ENCODE measurements at regions not wholly inside any gene's neighbourhood (a gene's known extent, or its start where the extent isn't known, plus 50 kb on each side); places are given as distances from the start of the nearest gene placed in this dataset.

GRCh38 chr7:10672186-10672585 is 301.5 kb upstream of the PHF14 start:
- H3K4me3 ChIP-seq (ENCODE audit: low read depth, low read length) = no peak overlapping the region
- no peaks in the 10 kb centered on the region for H3K27me3 ChIP-seq (ENCODE audit: control insufficient read depth, insufficient read depth, low read length)
- H3K9me3 ChIP-seq (ENCODE audit: control insufficient read depth, insufficient read depth, low read length) = peaks cover 11% of the 10 kb centered on the region
- no peak for TF ChIP-seq CTCF (IDR thresholded peaks at IDR 0.05; ENCODE audit: low read depth, low read length)
- ChIA-PET POLR2A (no interaction called here), CTCF (no interaction called here)
- no peak overlapping the region for H3K27ac ChIP-seq (ENCODE audit: low read depth, low read length)
- DNase-seq (ENCODE audit: low read depth, low spot score) = no peak

GRCh38 chr7:10677211-10677610 is 296.5 kb upstream of the PHF14 start:
- TF ChIP-seq CTCF (IDR thresholded peaks at IDR 0.05; ENCODE audit: low read depth, low read length) = no peak
- Histone ChIP-seq H3K9me3 (ENCODE audit: control insufficient read depth, insufficient read depth, low read length) (peaks cover 7% of the 10 kb centered on the region), H3K4me3 (ENCODE audit: low read depth, low read length) (no peak overlapping the region), H3K27ac (ENCODE audit: low read depth, low read length) (no peak overlapping the region), H3K27me3 (ENCODE audit: control insufficient read depth, insufficient read depth, low read length) (no peaks in the 10 kb centered on the region)
- ChIA-PET POLR2A (no interaction called here), CTCF (no interaction called here)
- DNase-seq (ENCODE audit: low read depth, low spot score) = no peak

- no peak for TF ChIP-seq CTCF (IDR thresholded peaks at IDR 0.05; ENCODE audit: low read depth, low read length)
- DNase-seq (ENCODE audit: low read depth, low spot score) = no peak
- ChIA-PET POLR2A (no interaction called here), CTCF (no interaction called here)
- Histone ChIP-seq H3K27ac (ENCODE audit: low read depth, low read length) (no peak overlapping the region), H3K4me3 (ENCODE audit: low read depth, low read length) (no peak overlapping the region), H3K9me3 (ENCODE audit: control insufficient read depth, insufficient read depth, low read length) (peaks cover 3% of the 10 kb centered on the region; the same call in 1 of the 2 replicates), H3K27me3 (ENCODE audit: control insufficient read depth, insufficient read depth, low read length) (no peaks in the 10 kb centered on the region)
Measured at GRCh38 chr7:10677668-10678232, 295.9 kb upstream of the PHF14 start.

- H3K4me3 ChIP-seq (ENCODE audit: low read depth, low read length) = no peak overlapping the region
- H3K27ac ChIP-seq (ENCODE audit: low read depth, low read length) = no peak overlapping the region
- POLR2A ChIA-PET = no interaction called here
- CTCF ChIA-PET = no interaction called here
- peaks cover 12% of the 10 kb centered on the region; the same call in 1 of the 2 replicates for H3K9me3 ChIP-seq (ENCODE audit: control insufficient read depth, insufficient read depth, low read length)
- no peaks in the 10 kb centered on the region for H3K27me3 ChIP-seq (ENCODE audit: control insufficient read depth, insufficient read depth, low read length)
- no peak for DNase-seq (ENCODE audit: low read depth, low spot score)
- TF ChIP-seq CTCF (IDR thresholded peaks at IDR 0.05; ENCODE audit: low read depth, low read length) = no peak
Measured at GRCh38 chr7:10684606-10685005, 289.1 kb upstream of the PHF14 start.

- ChIA-PET CTCF (no interaction called here), POLR2A (no interaction called here)
- no peak overlapping the region for H3K27ac ChIP-seq (ENCODE audit: low read depth, low read length)
- no peaks in the 10 kb centered on the region for H3K27me3 ChIP-seq (ENCODE audit: control insufficient read depth, insufficient read depth, low read length)
- H3K9me3 ChIP-seq (ENCODE audit: control insufficient read depth, insufficient read depth, low read length) = peaks cover 12% of the 10 kb centered on the region; the same call in 1 of the 2 replicates
- no peak for DNase-seq (ENCODE audit: low read depth, low spot score)
- no peak for TF ChIP-seq CTCF (IDR thresholded peaks at IDR 0.05; ENCODE audit: low read depth, low read length)
- no peak overlapping the region for H3K4me3 ChIP-seq (ENCODE audit: low read depth, low read length)
Measured at GRCh38 chr7:10685040-10685439, 288.6 kb upstream of the PHF14 start.

All from AG04450 (cell line).